Caki2 (cell line): ENCODE measurements at regions not wholly inside any gene's neighbourhood (a gene's known extent, or its start where the extent isn't known, plus 50 kb on each side); places are given as distances from the start of the nearest gene placed in this dataset.

Experiments used
- DNase-seq: peaks from one replicate; pipeline ENCODE4 v3.0.0-alpha.2; 2015; ENCODE audit warnings: low read depth
- in situ Hi-C: cut with HindIII; loops from 2 replicates; pipeline ENCODE4 v1.10.0; 2016; ENCODE audit warnings: low sequenced_read_pairs, low pct_unique_long_range_greater_than_20kb, mixed read lengths

DNA sequence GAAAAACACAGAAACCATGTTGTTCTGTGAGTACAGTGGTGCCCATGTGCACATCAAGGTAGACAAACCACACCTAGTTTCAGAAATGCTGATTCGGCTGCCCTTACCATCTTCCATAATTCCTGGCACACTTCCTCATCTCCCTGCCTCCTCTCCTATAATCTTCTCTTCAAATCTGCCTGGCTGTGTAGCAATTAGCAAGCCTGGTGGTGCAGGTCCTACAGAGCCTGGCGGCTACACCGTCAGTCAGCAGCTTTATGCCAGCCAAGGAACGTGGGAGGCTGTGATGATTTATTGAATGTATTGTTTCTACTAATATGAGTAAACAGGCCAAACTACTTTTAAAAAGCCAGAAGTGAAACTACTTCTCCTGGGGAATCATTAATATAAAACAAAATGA, 106.8 kb downstream of the SEMA6D start:
- in situ Hi-C loops: no loop called here
- no peak for DNase-seq

GRCh38 chr15:47829667-47830066, 112.4 kb downstream of the SEMA6D start:
- in situ Hi-C loops: no loop called here
- no peak for DNase-seq

GRCh38 chr15:47834093-47834492, 116.8 kb downstream of the SEMA6D start:
- no peak for DNase-seq
- in situ Hi-C loops: no loop called here

DNA sequence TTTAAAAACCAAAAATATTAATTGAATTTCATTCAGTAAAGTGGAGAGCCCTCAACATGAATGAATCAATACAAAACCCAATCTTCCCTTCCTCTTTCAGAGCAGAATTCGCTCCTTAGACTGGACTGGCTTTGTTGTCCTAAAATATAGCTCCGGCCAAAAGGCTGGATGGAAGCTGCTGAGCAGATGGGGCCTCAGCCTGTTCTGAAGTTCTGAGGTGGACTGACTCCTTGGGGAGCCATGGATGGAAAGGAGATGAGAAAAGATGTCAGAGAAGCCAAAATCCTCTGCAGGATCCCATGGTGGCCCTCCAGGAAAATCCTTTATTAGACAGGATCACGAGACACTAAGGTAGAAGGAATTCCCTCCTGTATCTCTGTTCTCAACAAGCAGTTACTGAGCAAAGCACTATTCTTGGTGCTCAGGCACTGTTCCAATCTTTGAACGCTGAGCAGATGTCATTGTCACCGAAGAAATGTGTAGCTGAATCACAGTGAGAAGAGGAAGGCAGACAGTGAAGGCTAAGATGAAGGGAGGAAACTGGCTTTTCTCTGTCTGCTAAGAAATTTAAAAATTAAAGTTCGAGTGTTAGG, 122.0 kb downstream of the SEMA6D start:
- in situ Hi-C loops: no loop called here
- DNase-seq: no peak

DNA sequence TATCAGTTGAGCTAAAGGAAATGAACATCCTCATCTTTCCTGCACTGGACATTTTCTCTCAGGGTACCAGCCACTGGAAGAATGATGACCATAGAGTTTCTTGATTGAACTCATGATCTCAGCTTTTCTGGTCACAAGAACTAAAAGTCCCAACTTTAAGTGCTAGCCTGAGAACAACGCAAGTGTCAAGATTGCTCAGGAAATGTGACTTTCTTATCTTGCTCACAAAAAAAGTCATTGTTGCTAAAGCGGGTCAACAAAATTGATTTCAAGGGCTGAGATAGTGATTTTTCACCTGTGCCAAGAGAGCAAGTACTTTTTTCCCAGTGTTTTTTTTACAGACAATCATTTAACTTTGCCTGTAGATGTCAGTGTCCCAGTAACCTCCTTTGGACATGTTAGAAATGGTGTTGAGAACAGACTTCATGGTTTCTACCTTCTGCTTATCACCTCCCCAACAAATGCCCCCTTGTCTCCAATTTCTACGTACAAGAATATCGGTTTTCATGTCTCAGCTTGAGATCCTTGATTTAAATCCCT, 125.9 kb downstream of the SEMA6D start:
- in situ Hi-C loops: no loop called here
- DNase-seq: no peak

GRCh38 chr15:47844437-47844836, 127.1 kb downstream of the SEMA6D start:
- in situ Hi-C loops: no loop called here

DNA sequence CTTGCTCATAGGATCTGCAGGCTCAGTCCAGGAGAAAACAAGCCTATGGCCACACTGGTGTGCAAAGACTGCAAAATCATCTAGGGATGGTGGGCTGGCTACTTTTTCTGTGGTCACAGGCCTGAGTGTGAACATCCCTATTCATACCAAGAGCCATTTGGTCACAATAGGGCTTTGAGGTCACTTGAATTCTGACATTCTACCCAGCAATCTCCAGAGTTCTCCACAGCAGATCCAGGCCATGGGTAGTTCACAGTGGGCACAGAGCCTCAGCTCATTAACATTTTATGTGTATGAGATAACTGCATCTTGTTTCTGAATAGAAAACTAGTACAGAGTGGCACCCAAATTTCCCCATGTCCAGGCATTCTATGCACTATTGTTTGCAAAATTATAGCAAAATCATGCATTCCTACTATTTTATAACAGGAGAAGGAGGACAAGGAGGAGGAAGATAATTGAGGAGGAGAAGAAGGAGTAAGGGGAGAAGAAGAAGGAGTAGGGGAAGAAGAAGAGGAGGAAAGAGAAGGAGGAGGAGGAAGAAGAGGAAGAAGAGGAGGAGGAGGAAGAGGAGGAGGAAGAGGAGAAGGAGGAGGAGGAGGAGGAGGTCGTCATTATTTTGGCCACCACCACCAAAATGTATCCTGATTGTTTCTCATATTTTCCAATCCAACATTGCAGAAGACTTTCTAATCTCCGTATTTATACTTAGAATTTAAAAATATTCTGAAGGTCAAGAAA, 129.0 kb downstream of the SEMA6D start:
- DNase-seq: no peak
- in situ Hi-C loops: no loop called here

More at GRCh38 chr15:47844437-47844836, 127.1 kb downstream of the SEMA6D start:
- no peak for DNase-seq

- no peak for DNase-seq
- in situ Hi-C loops: no loop called here
Measured at GRCh38 chr15:47846876-47847275, 129.6 kb downstream of the SEMA6D start.

- DNase-seq: no peak
- in situ Hi-C loops: no loop called here
Measured at GRCh38 chr15:47856071-47856470, 138.8 kb downstream of the SEMA6D start.

DNA sequence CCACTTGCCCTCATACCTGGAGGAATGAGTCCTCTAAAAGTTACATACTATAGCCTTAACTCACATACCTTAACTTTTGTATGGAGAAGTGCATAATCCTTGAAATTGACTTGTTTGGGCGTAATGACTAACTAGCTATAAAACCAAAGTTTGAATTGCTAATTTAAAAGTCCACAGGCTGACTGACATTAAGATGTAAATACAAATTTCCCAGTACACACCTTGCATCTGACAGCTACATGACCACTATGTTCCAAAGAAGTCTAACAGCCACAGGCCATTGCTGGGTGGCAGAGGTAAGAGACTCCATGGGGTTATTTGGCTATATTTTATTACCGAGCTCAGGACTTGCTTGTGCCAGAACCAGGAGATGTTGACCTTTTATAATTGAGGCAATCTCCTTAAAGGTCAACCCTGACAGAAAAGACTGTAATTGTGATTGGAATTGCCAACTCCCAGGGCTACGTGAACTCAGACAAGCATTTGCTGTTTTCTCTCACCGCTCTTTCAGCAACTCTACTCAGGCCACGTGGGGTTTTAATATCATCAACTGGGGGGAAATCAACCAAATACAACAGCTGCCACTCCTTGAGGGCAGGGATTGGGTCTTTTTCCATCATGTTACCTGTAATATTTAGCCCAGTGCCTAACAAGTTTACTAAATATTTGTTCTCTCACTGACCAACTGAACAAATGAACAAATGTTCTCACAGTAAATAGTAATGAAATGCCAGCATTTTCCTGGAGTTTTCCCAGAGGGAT, 139.9 kb downstream of the SEMA6D start:
- in situ Hi-C loops: no loop called here
- DNase-seq: no peak

DNA sequence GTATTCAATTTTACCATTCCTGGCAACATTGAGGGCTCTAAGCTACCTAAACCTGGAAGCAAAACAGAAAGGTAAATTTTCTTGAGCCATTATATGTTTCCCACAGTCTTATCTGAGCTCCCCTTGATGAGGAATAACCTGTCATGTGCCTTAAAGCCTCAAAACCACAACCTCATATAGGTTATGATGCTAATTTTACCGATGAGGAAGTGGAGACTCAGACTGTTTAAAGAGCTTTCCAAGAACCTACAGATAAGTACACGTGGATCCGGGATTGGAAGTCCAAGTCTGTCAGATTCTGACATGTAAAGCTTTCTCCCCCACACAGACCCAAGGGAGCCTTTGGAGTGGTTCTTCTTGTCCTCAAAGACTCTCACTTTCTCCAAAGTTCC, 140.5 kb downstream of the SEMA6D start:
- DNase-seq: no peak
- in situ Hi-C loops: no loop called here

- no peak for DNase-seq
- in situ Hi-C loops: no loop called here
Measured at GRCh38 chr15:47861111-47861903, 144.0 kb downstream of the SEMA6D start.

- DNase-seq: no peak
- in situ Hi-C loops: no loop called here
Measured at GRCh38 chr15:47862402-47862801, 145.1 kb downstream of the SEMA6D start.

GRCh38 chr15:47866446-47866845, 149.1 kb downstream of the SEMA6D start:
- in situ Hi-C loops: no loop called here
- no peak for DNase-seq

DNA sequence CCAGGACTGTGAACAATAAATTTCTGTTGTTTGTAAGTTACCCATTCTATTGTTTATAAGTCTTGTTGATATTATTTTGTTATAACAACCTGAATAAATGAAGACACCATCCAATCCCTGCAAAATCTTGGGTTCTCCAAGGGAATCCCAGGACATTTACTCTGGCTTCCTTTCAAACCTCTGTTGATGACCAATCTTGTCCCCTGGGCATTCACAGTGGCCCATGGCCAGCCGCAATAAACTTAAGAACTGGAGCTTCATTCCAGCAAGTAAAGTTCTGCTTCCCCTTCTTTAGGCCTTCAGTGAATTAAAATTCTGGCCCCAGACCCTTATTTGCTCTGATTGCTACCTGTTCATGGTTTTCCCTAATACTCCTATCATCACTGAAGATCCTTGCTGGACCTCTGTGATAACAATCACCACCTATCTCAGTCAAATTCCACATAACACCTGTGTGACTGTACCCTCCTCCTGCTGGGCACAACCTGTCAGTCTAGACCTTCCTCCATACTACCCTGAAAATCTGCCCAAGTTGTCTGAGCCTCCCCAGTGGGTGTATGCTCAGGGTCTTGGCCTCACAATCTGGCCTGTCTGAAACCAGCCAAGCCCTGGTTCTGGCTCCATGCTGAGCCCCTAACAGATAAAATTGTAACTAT, 153.1 kb downstream of the SEMA6D start:
- DNase-seq: no peak

DNA sequence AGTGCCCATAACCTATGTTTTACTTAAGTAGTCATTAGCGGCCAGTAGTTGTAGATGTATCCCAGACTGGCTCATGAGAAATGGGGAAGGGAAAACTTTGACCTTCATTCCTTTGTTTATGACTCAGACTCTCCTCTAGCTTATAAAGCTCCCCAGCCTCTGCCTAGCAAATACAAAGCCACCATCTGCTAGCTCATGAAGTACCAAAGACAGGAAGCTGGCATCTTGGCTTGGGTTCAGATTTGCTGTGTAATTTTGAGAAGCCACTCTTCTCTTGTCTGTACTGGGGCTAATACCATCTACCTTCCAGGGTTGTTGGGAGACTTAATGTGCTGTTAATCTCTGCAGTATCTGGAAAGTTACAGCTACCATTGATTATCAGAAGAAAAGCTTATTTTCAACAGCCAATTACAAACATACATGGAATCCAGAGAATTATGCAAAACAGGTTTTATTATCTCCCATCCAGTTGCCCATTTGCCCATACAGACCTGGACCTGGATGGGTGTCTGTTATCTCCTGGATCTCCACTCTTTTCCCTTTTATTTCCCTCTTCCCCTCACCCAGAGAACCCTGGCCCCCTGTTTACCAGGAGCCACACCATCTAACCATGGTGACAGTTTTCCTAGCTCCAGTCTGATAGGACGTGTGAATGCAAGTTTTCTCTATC, 153.8 kb downstream of the SEMA6D start:
- in situ Hi-C loops: no loop called here
- no peak for DNase-seq

More for the DNA sequence above, 153.1 kb downstream of the SEMA6D start:
- in situ Hi-C loops: no loop called here

DNA sequence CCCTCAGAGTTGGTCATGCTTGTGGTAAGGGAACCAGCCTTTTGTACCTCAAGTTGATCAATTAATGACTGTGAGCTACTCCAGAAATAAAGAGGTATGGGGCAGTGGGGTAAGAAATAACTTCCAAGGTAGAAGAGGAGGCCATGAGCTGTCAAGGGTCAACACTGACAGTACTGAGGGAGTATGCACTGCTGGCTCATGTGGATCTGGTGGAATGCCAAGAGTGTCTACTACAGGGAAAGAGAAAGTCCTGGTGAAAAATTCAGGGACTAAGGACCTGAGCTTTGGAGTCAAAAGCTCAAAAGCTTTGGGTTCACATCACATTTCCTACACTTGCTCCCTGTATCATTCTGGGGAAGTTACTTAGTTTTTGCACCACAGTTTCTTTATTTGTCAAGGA, 154.9 kb downstream of the SEMA6D start:
- no peak for DNase-seq
- in situ Hi-C loops: no loop called here
